GM12878 (cell line): ENCODE measurements at regions not wholly inside any gene's neighbourhood (a gene's known extent, or its start where the extent isn't known, plus 50 kb on each side); places are given as distances from the start of the nearest gene placed in this dataset.

ENCODE experiments used
- BCL11A ChIP-seq: IDR thresholded peaks from 2 replicates; pipeline ENCODE4 v1.6.1; 2011; ENCODE audit warnings: low read depth, low read length
- BMI1 ChIP-seq: fragments of 450-650 bp; IDR thresholded peaks from 2 replicates; pipeline ENCODE4 v1.6.1; 2016; ENCODE audit warnings: mild to moderate bottlenecking, moderate library complexity, borderline replicate concordance
- CBFB ChIP-seq: IDR thresholded peaks from 2 replicates; pipeline ENCODE4 v1.6.1; 2016; ENCODE audit warnings: antibody characterized with exemption, low read depth
- CEBPZ ChIP-seq: fragments of 150-350 bp; IDR thresholded peaks from 2 replicates; pipeline ENCODE4 v1.6.1; 2016; ENCODE audit warnings: low read depth, low read length
- CHD4 ChIP-seq: fragments of 200-600 bp; sonication (generic); IDR thresholded peaks from 2 replicates; pipeline ENCODE4 v1.6.1; 2016; ENCODE audit warnings: mild to moderate bottlenecking
- FOXK2 ChIP-seq: fragments of 450-650 bp; IDR thresholded peaks from 2 replicates; pipeline ENCODE4 v1.6.1; 2017; ENCODE audit warnings: mild to moderate bottlenecking, moderate library complexity
- IRF4 ChIP-seq: IDR thresholded peaks from 2 replicates; pipeline ENCODE4 v1.6.1; 2011; ENCODE audit warnings: low read depth, low read length
- MEF2B ChIP-seq: fragments of 450-650 bp; IDR thresholded peaks from 2 replicates; pipeline ENCODE4 v1.6.1; 2018; ENCODE audit warnings: mild to moderate bottlenecking, moderate library complexity; ENCODE audit not compliant: partially characterized antibody, poor library complexity, severe bottlenecking
- MLLT1 ChIP-seq: fragments of 450-650 bp; IDR thresholded peaks from 2 replicates; pipeline ENCODE4 v1.6.1; 2016; ENCODE audit warnings: mild to moderate bottlenecking
- NBN ChIP-seq: fragments of 450-650 bp; IDR thresholded peaks from 2 replicates; pipeline ENCODE4 v1.6.1; 2016
- NR2C2 ChIP-seq: IDR thresholded peaks from 2 replicates; pipeline ENCODE4 v1.6.1; 2011; ENCODE audit warnings: borderline replicate concordance, low read depth; ENCODE audit not compliant: control insufficient read depth, insufficient read length
- PAX8 ChIP-seq: fragments of 450-650 bp; IDR thresholded peaks from 2 replicates; pipeline ENCODE4 v1.6.1; 2017; ENCODE audit warnings: mild to moderate bottlenecking, moderate library complexity
- PML ChIP-seq: IDR thresholded peaks from 2 replicates; pipeline ENCODE4 v1.6.1; 2012; ENCODE audit warnings: low read length, inconsistent platforms
- POLR2AphosphoS5 ChIP-seq: IDR thresholded peaks from 2 replicates; pipeline ENCODE4 v1.6.1; 2011; ENCODE audit warnings: mild to moderate bottlenecking, low read length, inconsistent platforms
- POU2F2 ChIP-seq: IDR thresholded peaks from 3 replicates; pipeline ENCODE4 v1.6.1; 2011; ENCODE audit warnings: low read depth, mild to moderate bottlenecking, low read length, borderline replicate concordance
- SPI1 ChIP-seq: IDR thresholded peaks from 2 replicates; pipeline ENCODE4 v1.6.1; 2011; ENCODE audit warnings: low read depth, mild to moderate bottlenecking, low read length, moderate library complexity, borderline replicate concordance; ENCODE audit not compliant: insufficient read depth
- STAT1 ChIP-seq: fragments of 450-650 bp; conservative IDR thresholded peaks from 2 replicates; pipeline ENCODE4 v1.6.1; 2014; ENCODE audit warnings: antibody characterized with exemption, mild to moderate bottlenecking
- SUPT20H ChIP-seq: IDR thresholded peaks from 2 replicates; pipeline ENCODE4 v1.6.1; 2011; ENCODE audit warnings: low read depth, mild to moderate bottlenecking, low read length, moderate library complexity, borderline replicate concordance; ENCODE audit not compliant: control insufficient read depth
- SUZ12 ChIP-seq: fragments of 200-600 bp; sonication (generic); IDR thresholded peaks from one replicate; pipeline ENCODE4 v1.6.1; 2018; ENCODE audit warnings: antibody characterized with exemption, mild to moderate bottlenecking; ENCODE audit not compliant: unreplicated experiment
- TAF1 ChIP-seq: IDR thresholded peaks from 2 replicates; pipeline ENCODE4 v1.6.1; 2011; ENCODE audit warnings: mild to moderate bottlenecking, low read depth, low read length, borderline replicate concordance
- WRNIP1 ChIP-seq: IDR thresholded peaks from 2 replicates; pipeline ENCODE4 v1.6.1; 2011; ENCODE audit warnings: low read depth, low read length, improper control_type of control experiment, borderline replicate concordance
- ZNF24 ChIP-seq: fragments of 450-650 bp; IDR thresholded peaks from 2 replicates; pipeline ENCODE4 v1.6.1; 2017; ENCODE audit warnings: antibody characterized with exemption, mild to moderate bottlenecking
- ZNF687 ChIP-seq: fragments of 450-650 bp; IDR thresholded peaks from 2 replicates; pipeline ENCODE4 v1.6.1; 2017; ENCODE audit warnings: mild to moderate bottlenecking, moderate library complexity

GRCh38 chr2:62344472-62344871 lies 148.6 kb downstream of the B3GNT2 start (continued):
- TF ChIP-seq ZNF687 (0 out of 2 replicates have a peak, but pooled peaks have one; percentile 26), STAT1 (no peak), BMI1 (0 out of 2 replicates have a peak, but pooled peaks have one; percentile 27), FOXK2 (no peak), BCL11A (peak; percentile 91), POU2F2 (0 out of 3 replicates have a peak, but pooled peaks have one; percentile 16), MEF2B (peak; percentile 21), CBFB (peak; percentile 59; the same call in 1 of the 2 replicates), POLR2AphosphoS5 (no peak), PAX8 (0 out of 2 replicates have a peak, but pooled peaks have one; percentile 34), PML (no peak), CEBPZ (no peak), SPI1 (no peak), ZNF24 (0 out of 2 replicates have a peak, but pooled peaks have one; percentile 15), CHD4 (no peak), IRF4 (peak; percentile 70), TAF1 (no peak), SUZ12 (no peak), NR2C2 (no peak), NBN (no peak), MLLT1 (no peak), WRNIP1 (no peak), SUPT20H (no peak)
